ENCODE measurements at regions not wholly inside any gene's neighbourhood (a gene's known extent, or its start where the extent isn't known, plus 50 kb on each side); places are given as distances from the start of the nearest gene placed in this dataset.
"Not testable (repeated sequence)": the region's sequence is repeated elsewhere in the genome, so short reads cannot be mapped to it uniquely, and the experiment has no call there.

GRCh38 chr5:122696735-122697134, 78.1 kb upstream of the SNX2 start:
- in situ Hi-C loops (cut with HindIII; ENCODE audit: low pct_unique_long_range_greater_than_20kb, low sequenced_read_pairs); DNase-seq (ENCODE audit: low read depth, low spot score): not testable (repeated sequence)

GRCh38 chr5:122697191-122697590, 77.7 kb upstream of the SNX2 start:
- no peak for DNase-seq (ENCODE audit: low read depth, low spot score)
- in situ Hi-C loops (cut with HindIII; ENCODE audit: low pct_unique_long_range_greater_than_20kb, low sequenced_read_pairs) = no loop called here

- in situ Hi-C loops (cut with HindIII; ENCODE audit: low pct_unique_long_range_greater_than_20kb, low sequenced_read_pairs) = no loop called here
These were observed 75.7 kb upstream of the SNX2 start for GRCh38 chr5:122699201-122699600.

GRCh38 chr5:122701640-122702523, 73.0 kb upstream of the SNX2 start:
- DNase-seq (ENCODE audit: low read depth, low spot score) = no peak
- in situ Hi-C loops (cut with HindIII; ENCODE audit: low pct_unique_long_range_greater_than_20kb, low sequenced_read_pairs) = no loop called here

More at GRCh38 chr5:122699201-122699600, 75.7 kb upstream of the SNX2 start:
- no peak for DNase-seq (ENCODE audit: low read depth, low spot score)

GRCh38 chr5:122702524-122702875, 72.4 kb upstream of the SNX2 start:
- in situ Hi-C loops (cut with HindIII; ENCODE audit: low pct_unique_long_range_greater_than_20kb, low sequenced_read_pairs) = no loop called here
- DNase-seq (ENCODE audit: low read depth, low spot score) = no peak

GRCh38 chr5:122703203-122703602, 71.7 kb upstream of the SNX2 start:
- in situ Hi-C loops (cut with HindIII; ENCODE audit: low pct_unique_long_range_greater_than_20kb, low sequenced_read_pairs) = no loop called here
- DNase-seq (ENCODE audit: low read depth, low spot score) = no peak

- in situ Hi-C loops (cut with HindIII; ENCODE audit: low pct_unique_long_range_greater_than_20kb, low sequenced_read_pairs) = no loop called here
- peak; percentile 76 for DNase-seq (ENCODE audit: low read depth, low spot score)
These were observed 70.4 kb upstream of the SNX2 start for GRCh38 chr5:122704247-122705036.

- DNase-seq (ENCODE audit: low read depth, low spot score) = no peak
- in situ Hi-C loops (cut with HindIII; ENCODE audit: low pct_unique_long_range_greater_than_20kb, low sequenced_read_pairs) = no loop called here
These were observed 69.0 kb upstream of the SNX2 start for GRCh38 chr5:122705851-122706250.

- in situ Hi-C loops (cut with HindIII; ENCODE audit: low pct_unique_long_range_greater_than_20kb, low sequenced_read_pairs) = no loop called here
- DNase-seq (ENCODE audit: low read depth, low spot score) = no peak
These were observed 67.1 kb upstream of the SNX2 start for GRCh38 chr5:122707796-122708195.

- DNase-seq (ENCODE audit: low read depth, low spot score) = no peak
- in situ Hi-C loops (cut with HindIII; ENCODE audit: low pct_unique_long_range_greater_than_20kb, low sequenced_read_pairs) = no loop called here
These were observed 61.8 kb upstream of the SNX2 start for GRCh38 chr5:122713041-122713440.

GRCh38 chr5:122715095-122715494, 59.8 kb upstream of the SNX2 start:
- DNase-seq (ENCODE audit: low read depth, low spot score) = peak; percentile 17
- in situ Hi-C loops (cut with HindIII; ENCODE audit: low pct_unique_long_range_greater_than_20kb, low sequenced_read_pairs) = no loop called here

- in situ Hi-C loops (cut with HindIII; ENCODE audit: low pct_unique_long_range_greater_than_20kb, low sequenced_read_pairs) = no loop called here
- no peak for DNase-seq (ENCODE audit: low read depth, low spot score)
These were observed 56.3 kb upstream of the SNX2 start for GRCh38 chr5:122718611-122719010.

- DNase-seq (ENCODE audit: low read depth, low spot score) = no peak
- in situ Hi-C loops (cut with HindIII; ENCODE audit: low pct_unique_long_range_greater_than_20kb, low sequenced_read_pairs) = no loop called here
These were observed 54.7 kb upstream of the SNX2 start for GRCh38 chr5:122719991-122720746.

GRCh38 chr5:122721127-122721526, 53.8 kb upstream of the SNX2 start:
- in situ Hi-C loops (cut with HindIII; ENCODE audit: low pct_unique_long_range_greater_than_20kb, low sequenced_read_pairs) = no loop called here
- DNase-seq (ENCODE audit: low read depth, low spot score) = no peak

- in situ Hi-C loops (cut with HindIII; ENCODE audit: low pct_unique_long_range_greater_than_20kb, low sequenced_read_pairs) = no loop called here
These were observed 52.5 kb upstream of the SNX2 start for GRCh38 chr5:122722341-122722740.

GRCh38 chr5:122723606-122724352, 51.1 kb upstream of the SNX2 start:
- in situ Hi-C loops (cut with HindIII; ENCODE audit: low pct_unique_long_range_greater_than_20kb, low sequenced_read_pairs) = no loop called here
- DNase-seq (ENCODE audit: low read depth, low spot score) = no peak

More at GRCh38 chr5:122722341-122722740, 52.5 kb upstream of the SNX2 start:
- no peak for DNase-seq (ENCODE audit: low read depth, low spot score)

Data from SK-MEL-5 (cell line).